ENCODE measurements at regions not wholly inside any gene's neighbourhood (a gene's known extent, or its start where the extent isn't known, plus 50 kb on each side); places are given as distances from the start of the nearest gene placed in this dataset.

GRCh38 chr1:63200676-63201075 is 121.7 kb upstream of the FOXD3 start:
- TF ChIP-seq CTCF (conservative IDR thresholded peaks at IDR 0.05) (no peak), EZH2 (IDR thresholded peaks at IDR 0.05; ENCODE audit: low read depth) (no peak)
